GM19455 (cell line): ENCODE measurements at regions not wholly inside any gene's neighbourhood (a gene's known extent, or its start where the extent isn't known, plus 50 kb on each side); places are given as distances from the start of the nearest gene placed in this dataset.

ENCODE experiments used
- ATAC-seq: cut with Tn5 transposase; IDR thresholded peaks from one replicate; pipeline ENCODE4 v1.9.1; 2021; ENCODE audit not compliant: unreplicated experiment

GRCh38 chr2:129144082-129144791 is 825.6 kb upstream of the HS6ST1 start:
- no peak for ATAC-seq

DNA sequence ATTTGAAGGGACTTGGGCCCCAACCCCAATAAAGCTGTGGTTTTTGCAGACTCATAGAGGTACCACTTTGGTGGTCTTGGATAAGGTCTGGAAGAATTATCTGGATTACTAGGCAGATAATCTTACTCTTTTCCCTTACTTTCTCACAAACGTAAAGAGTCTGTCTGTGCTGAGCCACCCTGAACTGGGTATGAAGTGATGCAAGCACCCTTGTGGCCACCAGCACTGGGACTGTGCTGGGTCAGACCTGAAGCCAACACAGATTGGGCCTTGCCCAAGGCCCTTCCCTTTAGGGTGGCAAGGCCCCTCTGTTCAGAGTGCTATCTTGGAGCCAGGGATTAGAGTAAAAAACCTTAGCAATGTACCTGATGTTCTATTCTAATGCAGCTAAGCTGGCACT is 827.0 kb upstream of the RAB6C start:
- ATAC-seq = no peak

DNA sequence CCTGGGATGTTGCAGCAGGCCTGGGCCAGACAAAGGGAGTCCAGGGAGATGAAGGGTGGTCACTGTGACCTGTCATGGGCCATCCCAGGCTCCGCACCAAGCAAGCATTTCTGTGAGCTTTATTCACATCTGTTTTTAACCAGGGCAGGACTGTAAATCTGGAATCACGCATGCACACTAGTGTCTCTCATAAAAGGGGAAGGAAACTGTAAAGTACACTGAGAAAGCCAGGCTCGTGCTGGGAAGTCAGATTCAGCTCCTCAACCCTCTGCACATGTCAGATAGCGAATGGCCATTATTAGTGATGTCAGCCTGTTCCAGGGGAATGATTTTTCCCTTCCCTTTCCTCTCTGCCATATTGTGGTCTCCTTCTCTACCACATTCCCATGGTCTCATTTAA is 818.6 kb upstream of the RAB6C start:
- ATAC-seq = no peak

- no peak for ATAC-seq
Measured at GRCh38 chr2:129164220-129164949, 815.1 kb upstream of the RAB6C start.

DNA sequence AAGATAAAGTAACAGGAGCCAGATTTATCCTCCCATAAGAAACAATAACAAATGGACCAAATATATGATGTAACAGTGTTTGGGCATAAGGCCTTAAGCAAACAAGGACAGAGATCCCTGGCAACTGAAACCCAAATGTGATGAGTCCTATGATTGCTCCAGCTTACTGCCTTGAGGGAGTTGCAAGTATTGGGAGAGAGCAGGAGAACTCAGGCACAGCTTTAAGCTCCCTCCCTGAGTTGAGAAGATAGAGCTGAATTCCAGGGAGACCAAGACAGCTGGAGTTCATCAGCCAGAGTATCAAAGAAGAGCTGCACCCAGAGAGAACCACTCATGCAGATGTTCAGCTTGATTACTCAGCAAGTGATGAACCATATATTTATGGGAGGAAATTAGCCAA is 814.5 kb upstream of the RAB6C start:
- ATAC-seq = no peak

- no peak for ATAC-seq
Measured at GRCh38 chr2:129167456-129167855, 812.0 kb upstream of the RAB6C start.

DNA sequence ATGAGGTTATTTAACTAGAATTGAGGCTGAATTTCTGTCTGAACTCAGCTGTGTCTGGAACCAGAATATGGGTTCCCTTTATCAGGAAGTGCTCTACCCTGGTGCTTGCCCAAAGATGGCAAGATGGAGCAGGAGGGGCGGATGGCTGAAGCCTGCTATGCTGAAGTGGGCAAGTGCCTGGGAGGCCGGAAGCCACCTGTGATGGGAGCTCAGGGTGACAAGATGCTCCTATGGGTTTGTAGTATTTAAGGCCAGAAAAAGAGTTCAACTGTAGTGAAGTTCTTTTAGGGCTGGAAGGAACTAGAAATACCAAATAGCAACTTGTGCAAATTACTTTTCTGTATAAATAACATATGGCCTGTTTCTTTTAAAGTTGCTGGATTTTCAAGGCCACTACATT is 808.9 kb upstream of the RAB6C start:
- no peak for ATAC-seq

DNA sequence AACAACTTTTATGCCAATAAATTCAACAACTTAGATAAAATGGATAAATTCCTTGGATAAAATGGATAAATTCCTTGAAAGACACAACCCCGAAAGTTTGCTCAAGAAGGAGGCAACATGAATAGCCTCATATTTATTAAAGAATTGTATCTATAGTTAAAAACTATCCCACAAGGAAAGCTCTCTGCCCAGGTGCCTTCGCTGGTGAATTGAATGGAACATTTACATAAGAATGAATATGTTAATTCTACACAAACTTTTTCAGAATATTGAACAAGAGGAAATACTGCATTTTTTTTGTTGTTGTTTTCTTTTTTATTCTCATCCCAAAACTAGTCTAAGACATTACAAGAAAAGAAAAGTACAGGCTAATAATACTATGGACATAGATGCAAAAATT is 805.3 kb upstream of the RAB6C start:
- ATAC-seq = no peak

- ATAC-seq = no peak
Measured at GRCh38 chr2:129175051-129175450, 804.4 kb upstream of the RAB6C start.

GRCh38 chr2:129176375-129176774 is 803.1 kb upstream of the RAB6C start:
- no peak for ATAC-seq

- no peak for ATAC-seq
Measured at GRCh38 chr2:129178356-129178755, 801.1 kb upstream of the RAB6C start.

DNA sequence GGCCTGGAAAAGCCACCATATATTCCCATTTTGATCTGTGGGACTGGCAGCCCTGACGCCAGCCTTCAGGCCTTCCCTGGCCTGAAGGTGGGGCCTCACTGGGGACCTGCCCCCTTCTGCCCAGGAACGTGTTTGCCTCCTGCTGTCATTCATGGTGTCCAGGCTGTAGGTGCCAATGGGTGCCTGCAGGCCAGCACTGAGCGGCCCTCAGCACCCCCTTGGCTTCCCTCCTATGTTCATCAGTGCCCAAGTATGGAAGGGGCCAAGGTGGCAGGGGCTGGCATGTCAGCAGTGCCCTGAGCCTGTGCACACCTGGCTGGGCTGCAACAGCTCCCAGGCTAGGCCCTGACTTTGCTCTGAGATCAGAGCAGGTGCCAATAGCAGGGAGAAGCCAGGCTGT is 800.3 kb upstream of the RAB6C start:
- ATAC-seq = no peak

DNA sequence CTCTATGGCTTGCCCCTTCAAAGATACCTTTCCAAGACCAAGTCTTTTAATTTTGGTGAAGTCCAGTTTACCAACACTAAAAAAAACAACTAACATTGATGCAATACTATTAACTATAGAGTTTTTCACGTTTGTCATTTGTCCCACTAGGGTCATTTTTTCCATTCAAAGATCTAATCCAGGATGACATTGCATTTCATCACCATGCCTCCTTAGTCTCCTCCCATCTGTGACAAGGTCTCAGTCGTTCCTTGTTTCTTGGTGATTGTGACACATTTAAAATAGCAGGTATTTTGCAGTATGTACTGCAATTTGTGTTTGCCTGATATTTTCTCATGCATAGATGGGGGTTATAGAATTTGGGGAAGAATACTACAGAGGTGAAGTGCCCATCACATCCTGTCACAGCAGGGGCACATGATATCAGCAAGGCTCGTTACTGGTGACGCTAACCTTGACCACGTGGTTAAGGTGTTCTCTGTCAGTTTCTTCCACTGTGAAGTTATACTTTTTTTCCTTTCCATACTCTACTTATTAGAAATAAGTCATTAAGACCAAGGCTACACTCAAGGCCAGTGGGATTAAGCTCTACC is 799.2 kb upstream of the RAB6C start:
- no peak for ATAC-seq

GRCh38 chr2:129181433-129181832 is 798.0 kb upstream of the RAB6C start:
- ATAC-seq = no peak

- no peak for ATAC-seq
Measured at GRCh38 chr2:129181963-129182362, 797.5 kb upstream of the RAB6C start.

DNA sequence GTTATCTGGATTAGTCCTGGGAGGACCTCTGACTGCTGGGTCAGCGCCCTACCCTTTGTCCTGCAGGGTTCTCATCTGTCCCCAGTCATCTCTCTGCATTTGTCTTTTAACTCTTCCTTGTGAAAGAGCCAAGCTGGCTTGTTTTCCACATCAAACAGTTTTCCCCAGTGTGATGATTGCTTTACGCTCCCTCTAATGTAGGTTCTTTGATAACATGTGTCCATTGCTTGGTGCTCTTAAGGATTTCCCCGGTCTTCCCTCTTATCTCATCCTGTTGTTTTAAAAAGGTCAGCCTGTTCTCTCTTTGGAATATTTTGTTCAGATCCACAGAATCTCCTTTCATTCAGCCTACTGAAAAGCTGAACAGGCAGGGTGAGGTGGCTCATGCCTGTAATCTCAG is 792.1 kb upstream of the RAB6C start:
- ATAC-seq = no peak

- no peak for ATAC-seq
Measured at GRCh38 chr2:129188451-129188850, 791.0 kb upstream of the RAB6C start.

DNA sequence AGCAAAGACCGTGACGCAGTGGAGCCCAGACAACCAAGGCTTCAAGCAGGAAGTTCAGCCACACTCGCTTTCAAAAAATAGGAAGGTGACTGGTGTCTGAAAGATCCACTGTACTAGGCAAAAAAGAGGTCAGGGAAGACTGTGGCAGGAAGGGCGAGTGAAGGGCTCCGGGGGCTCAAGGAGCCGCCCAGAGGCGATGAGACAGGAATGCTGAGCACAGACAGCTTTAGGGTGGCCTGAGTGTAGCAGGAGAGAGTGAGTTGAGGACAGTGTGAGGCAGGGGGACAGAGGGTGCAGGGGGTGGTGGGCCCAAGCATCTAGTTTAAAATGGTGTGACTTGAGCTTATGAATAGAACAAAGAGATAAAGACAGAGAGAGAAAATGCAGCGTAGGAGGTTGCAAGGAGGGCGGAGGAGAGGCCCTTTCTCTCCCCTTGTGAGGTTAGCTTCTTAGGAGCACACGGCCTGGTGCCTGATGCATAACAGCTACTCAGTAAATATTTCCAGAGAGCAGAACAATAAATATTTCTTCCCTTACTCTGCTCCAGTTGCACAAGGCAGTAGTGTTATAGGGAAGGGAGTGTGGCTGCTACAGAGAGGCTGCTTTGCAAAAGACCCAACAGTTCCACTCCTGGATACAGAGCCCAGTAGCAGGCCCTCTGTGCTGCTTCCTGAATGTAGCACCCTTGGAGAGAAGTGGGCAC is 789.7 kb upstream of the RAB6C start:
- no peak for ATAC-seq

DNA sequence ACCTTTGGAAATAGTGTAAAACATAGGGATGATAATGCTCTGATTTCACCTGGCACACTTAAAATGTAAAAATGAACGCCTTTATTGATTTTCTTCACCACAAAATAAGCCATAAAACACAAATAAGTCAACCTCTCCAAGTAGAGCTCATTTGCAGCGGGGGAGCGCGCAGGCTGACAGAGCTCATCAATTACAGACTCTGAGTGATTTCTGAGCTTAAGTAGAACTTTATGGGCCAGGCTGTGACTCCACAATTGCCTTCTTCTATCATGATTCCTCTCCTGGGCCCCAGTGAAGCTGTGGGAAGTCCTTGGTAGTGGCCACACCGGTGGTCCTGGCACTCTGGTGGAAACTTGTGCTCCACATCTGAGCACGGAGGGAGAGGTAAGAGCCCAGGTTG is 789.0 kb upstream of the RAB6C start:
- ATAC-seq = no peak

- ATAC-seq = no peak
Measured at GRCh38 chr2:129191530-129191929, 787.9 kb upstream of the RAB6C start.

DNA sequence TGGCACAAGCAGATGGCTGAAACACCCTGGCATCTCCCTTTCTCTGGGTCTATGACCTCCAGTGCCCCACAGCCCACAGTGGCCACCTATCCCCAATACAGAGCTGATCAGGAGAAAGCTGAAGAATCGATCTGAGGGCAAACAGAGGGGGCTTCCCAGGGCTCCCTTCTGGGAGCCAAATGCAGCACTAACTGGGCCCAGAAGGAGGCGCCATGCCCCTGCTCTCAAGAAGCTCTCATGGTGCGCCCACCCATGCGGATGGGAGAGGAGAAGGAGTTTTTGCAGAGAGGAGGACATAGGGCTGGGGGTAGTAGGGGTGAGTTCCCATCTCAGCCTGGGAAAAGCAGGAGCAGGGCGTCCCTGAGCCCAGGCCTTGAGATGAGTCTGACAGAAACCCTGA is 787.3 kb upstream of the RAB6C start:
- no peak for ATAC-seq

- no peak for ATAC-seq
Measured at GRCh38 chr2:129192841-129193253, 786.6 kb upstream of the RAB6C start.
